ENCODE measurements at regions not wholly inside any gene's neighbourhood (a gene's known extent, or its start where the extent isn't known, plus 50 kb on each side); places are given as distances from the start of the nearest gene placed in this dataset.

DNA sequence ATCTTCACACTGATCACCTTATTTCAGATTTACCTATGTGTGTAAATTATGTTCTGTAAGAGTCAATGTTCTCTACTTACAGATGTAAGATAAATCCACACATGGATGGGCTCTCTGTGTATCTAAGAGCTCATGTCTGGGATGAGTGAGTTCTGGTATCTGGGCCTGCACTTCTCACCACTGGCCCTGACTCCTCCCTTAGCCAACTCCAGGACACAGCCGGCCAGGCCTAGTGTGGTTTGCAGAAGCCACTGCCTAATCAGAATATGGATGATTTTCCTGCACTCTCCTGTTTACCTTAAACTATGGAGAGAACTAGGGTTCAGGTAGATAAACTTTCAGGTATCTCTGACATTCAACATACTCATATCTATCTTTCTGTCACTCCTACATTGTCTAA, 1284.8 kb downstream of the TMEM121 start:
- TF ChIP-seq, protein P1, sequence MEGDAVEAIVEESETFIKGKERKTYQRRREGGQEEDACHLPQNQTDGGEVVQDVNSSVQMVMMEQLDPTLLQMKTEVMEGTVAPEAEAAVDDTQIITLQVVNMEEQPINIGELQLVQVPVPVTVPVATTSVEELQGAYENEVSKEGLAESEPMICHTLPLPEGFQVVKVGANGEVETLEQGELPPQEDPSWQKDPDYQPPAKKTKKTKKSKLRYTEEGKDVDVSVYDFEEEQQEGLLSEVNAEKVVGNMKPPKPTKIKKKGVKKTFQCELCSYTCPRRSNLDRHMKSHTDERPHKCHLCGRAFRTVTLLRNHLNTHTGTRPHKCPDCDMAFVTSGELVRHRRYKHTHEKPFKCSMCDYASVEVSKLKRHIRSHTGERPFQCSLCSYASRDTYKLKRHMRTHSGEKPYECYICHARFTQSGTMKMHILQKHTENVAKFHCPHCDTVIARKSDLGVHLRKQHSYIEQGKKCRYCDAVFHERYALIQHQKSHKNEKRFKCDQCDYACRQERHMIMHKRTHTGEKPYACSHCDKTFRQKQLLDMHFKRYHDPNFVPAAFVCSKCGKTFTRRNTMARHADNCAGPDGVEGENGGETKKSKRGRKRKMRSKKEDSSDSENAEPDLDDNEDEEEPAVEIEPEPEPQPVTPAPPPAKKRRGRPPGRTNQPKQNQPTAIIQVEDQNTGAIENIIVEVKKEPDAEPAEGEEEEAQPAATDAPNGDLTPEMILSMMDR (IDR thresholded peaks at IDR 0.05), result no peak
- H3K36me3 ChIP-seq, result no peaks in the 10 kb centered on the region
- H3K9me3 ChIP-seq, result no peaks in the 10 kb centered on the region
- H3K4me1 ChIP-seq, result no peaks in the 10 kb centered on the region
- ATAC-seq (no peak), DNase-seq (no peak)
- H3K4me3 ChIP-seq, result no peak overlapping the region
- intact Hi-C loops (cut with DNase I), result no loop called here
- peaks cover 0 to 5% of the 10 kb centered on the region in 2 donors for H3K27me3 ChIP-seq
- no peak overlapping the region for H3K27ac ChIP-seq

DNA sequence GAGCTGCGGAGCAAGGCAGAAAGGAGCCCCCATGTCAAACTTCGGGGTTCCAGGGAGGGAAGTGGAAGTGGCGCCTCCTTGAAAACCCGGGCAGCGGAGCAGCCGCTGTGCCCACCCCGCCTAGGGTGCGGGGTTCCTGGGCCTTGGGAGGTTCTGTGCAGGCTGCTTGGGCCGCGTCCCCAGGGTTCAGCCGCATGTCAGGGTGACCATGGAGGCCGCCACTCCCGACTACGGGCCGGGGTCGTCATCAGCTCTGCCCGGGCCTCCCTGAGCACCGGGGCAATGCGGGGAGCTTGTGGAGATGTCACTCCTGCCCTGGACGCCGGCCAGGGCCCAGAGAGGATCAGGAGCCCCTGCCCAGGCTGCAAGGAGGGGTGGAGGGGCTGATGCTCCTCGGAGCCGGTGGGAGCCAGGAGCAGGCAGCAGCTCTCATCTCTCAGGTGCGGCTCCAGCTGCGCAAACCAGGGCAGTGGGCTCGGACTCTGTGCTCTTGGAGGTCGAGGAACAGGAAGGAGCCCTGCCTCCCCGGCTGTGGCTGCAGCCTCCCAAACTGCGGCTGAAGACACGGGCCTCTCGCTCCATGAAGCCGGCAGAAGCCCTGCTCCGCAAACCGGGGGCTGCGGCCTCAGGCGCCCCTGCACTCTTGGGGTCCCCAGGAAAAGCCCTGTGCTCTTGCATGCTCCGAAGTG, 1286.5 kb downstream of the TMEM121 start:
- Histone ChIP-seq H3K9me3 (no peaks in the 10 kb centered on the region), H3K27ac (no peak overlapping the region), H3K4me1 (no peaks in the 10 kb centered on the region), H3K27me3 (peaks cover 0 to 4% of the 10 kb centered on the region in 2 donors), H3K36me3 (no peaks in the 10 kb centered on the region), H3K4me3 (no peak overlapping the region)
- peak in 1 of 4 donors; percentile 67 for DNase-seq
- ATAC-seq, result no peak
- intact Hi-C loops (cut with DNase I), result no loop called here
- TF ChIP-seq, protein P1 (IDR thresholded peaks at IDR 0.05), result no peak

- intact Hi-C loops (cut with DNase I), result no loop called here
- Histone ChIP-seq H3K36me3 (no peaks in the 10 kb centered on the region), H3K27me3 (no peaks in the 10 kb centered on the region), H3K4me1 (no peaks in the 10 kb centered on the region), H3K9me3 (no peaks in the 10 kb centered on the region), H3K27ac (no peak overlapping the region), H3K4me3 (no peak overlapping the region)
- TF ChIP-seq, protein P1 (IDR thresholded peaks at IDR 0.05), result no peak
- DNase-seq, result no peak
- no peak for ATAC-seq
Measured at GRCh38 chr14:106813477-106813823, 1287.1 kb downstream of the TMEM121 start.

- intact Hi-C loops (cut with DNase I), result no loop called here
- no peak for DNase-seq
- ATAC-seq, result no peak
- Histone ChIP-seq H3K4me3 (no peak overlapping the region), H3K36me3 (no peaks in the 10 kb centered on the region), H3K4me1 (no peaks in the 10 kb centered on the region), H3K27me3 (peaks cover 0 to 14% of the 10 kb centered on the region in 2 donors), H3K27ac (no peak overlapping the region), H3K9me3 (no peaks in the 10 kb centered on the region)
- TF ChIP-seq, protein P1 (IDR thresholded peaks at IDR 0.05), result no peak
Measured at GRCh38 chr14:106820119-106820518, 1293.7 kb downstream of the TMEM121 start.

DNA sequence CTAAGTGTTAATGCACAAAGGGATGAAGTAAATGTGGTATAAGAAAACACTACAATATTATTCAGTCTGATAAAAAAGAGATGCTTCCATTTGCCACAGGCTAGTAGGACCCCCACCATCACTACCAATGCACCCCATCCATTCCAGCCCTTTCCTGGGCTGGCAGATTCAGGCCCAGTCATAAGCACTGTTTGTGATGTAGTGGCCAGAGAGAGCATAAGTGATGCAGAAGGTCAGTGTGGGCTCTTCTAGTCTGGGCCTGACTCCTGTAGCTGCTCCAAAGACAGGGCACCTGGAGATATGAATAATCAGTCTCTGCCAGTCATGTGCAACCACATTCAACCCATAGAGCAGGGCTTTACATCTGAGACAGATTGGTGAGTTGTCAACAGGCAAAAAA, 1294.7 kb downstream of the TMEM121 start:
- ATAC-seq (no peak), DNase-seq (no peak)
- H3K27me3 ChIP-seq, result peaks cover 0 to 14% of the 10 kb centered on the region in 2 donors
- no peak overlapping the region for H3K27ac ChIP-seq
- no peaks in the 10 kb centered on the region for H3K9me3 ChIP-seq
- H3K36me3 ChIP-seq, result no peaks in the 10 kb centered on the region
- intact Hi-C loops (cut with DNase I), result no loop called here
- H3K4me3 ChIP-seq, result no peak overlapping the region
- H3K4me1 ChIP-seq, result no peaks in the 10 kb centered on the region
- TF ChIP-seq, protein P1 (IDR thresholded peaks at IDR 0.05), result no peak

All from left lung (tissue), 4 donors.